Gastrocnemius medialis (tissue), 4 donors: ENCODE measurements at regions not wholly inside any gene's neighbourhood (a gene's known extent, or its start where the extent isn't known, plus 50 kb on each side); places are given as distances from the start of the nearest gene placed in this dataset.

Experiments
- CTCF ChIP-seq, 5 experiments: fragments of 450-650 bp in 3 of 5; fragments of 200-600 bp in 2 of 5; sonication (generic) in 2 of 5; IDR thresholded peaks in 4 of 5; conservative IDR thresholded peaks in 1 of 5; 1 replicate in 4 of 5; 2 replicates in 1 of 5; pipeline ENCODE4 v1.5.1; 2016 to 2019; ENCODE audit warnings: antibody characterized with exemption in 5 of 5, mild to moderate bottlenecking in 3 of 5, moderate library complexity in 3 of 5
- POLR2A ChIP-seq, 2 donors: fragments of 450-650 bp; IDR thresholded peaks; one replicate each; pipeline ENCODE4 v1.6.1; 2017; ENCODE audit warnings: antibody characterized with exemption in 2 of 2, mild to moderate bottlenecking in 2 of 2, moderate library complexity in 2 of 2

GRCh38 chr10:9294132-9294663, 1239.7 kb downstream of the GATA3 start:
- TF ChIP-seq CTCF (IDR thresholded peaks at IDR 0.05 in 4 of 5, conservative IDR thresholded peaks at IDR 0.05 in 1 of 5) (no peak), POLR2A (IDR thresholded peaks at IDR 0.05) (no peak)
